Mammary epithelial cell (primary cell): ENCODE measurements at regions not wholly inside any gene's neighbourhood (a gene's known extent, or its start where the extent isn't known, plus 50 kb on each side); places are given as distances from the start of the nearest gene placed in this dataset.

Experiments
- CTCF ChIP-seq, 2 donors: IDR thresholded peaks in 1 of 2; conservative IDR thresholded peaks in 1 of 2; 2 replicates each; pipeline ENCODE4 v1.5.1; 2011 to 2012; ENCODE audit warnings: inconsistent platforms in 2 of 2, low read length in 2 of 2, mild to moderate bottlenecking in 2 of 2, control low read depth in 1 of 2, low read depth in 1 of 2; ENCODE audit not compliant: insufficient read depth in 1 of 2; ENCODE audit errors: extremely low read depth in 1 of 2
- EZH2 ChIP-seq: IDR thresholded peaks from 2 replicates; pipeline ENCODE4 v1.6.1; 2012; ENCODE audit warnings: low read length, inconsistent platforms, borderline replicate concordance

GRCh38 chr3:117687096-117687495 lies 977.5 kb downstream of the TUSC7 start:
- TF ChIP-seq CTCF (conservative IDR thresholded peaks at IDR 0.05 in 1 of 2, IDR thresholded peaks at IDR 0.05 in 1 of 2; ENCODE audit: extremely low read depth in 1 of 2, insufficient read depth in 1 of 2, low read depth in 1 of 2, low read length in 2 of 2), result no peak
- TF ChIP-seq EZH2, result no peak
